ENCODE measurements at regions not wholly inside any gene's neighbourhood (a gene's known extent, or its start where the extent isn't known, plus 50 kb on each side); places are given as distances from the start of the nearest gene placed in this dataset.
"Not testable (repeated sequence)": the region's sequence is repeated elsewhere in the genome, so short reads cannot be mapped to it uniquely, and the experiment has no call there.

GRCh38 chr6:21282360-21282759 lies 311.2 kb upstream of the SOX4 start:
- DNase-seq (ENCODE audit: low read depth) = not testable (repeated sequence)

GRCh38 chr6:21284166-21284565 lies 309.4 kb upstream of the SOX4 start:
- DNase-seq (ENCODE audit: low read depth) = no peak

GRCh38 chr6:21284706-21285105 lies 308.8 kb upstream of the SOX4 start:
- no peak for DNase-seq (ENCODE audit: low read depth)

- no peak for DNase-seq (ENCODE audit: low read depth)
These were observed 299.4 kb upstream of the SOX4 start for GRCh38 chr6:21294144-21294543.

GRCh38 chr6:21295506-21296240 lies 297.9 kb upstream of the SOX4 start:
- DNase-seq (ENCODE audit: low read depth) = peak; percentile 71

GRCh38 chr6:21297665-21298064 lies 295.9 kb upstream of the SOX4 start:
- DNase-seq (ENCODE audit: low read depth) = no peak

- DNase-seq (ENCODE audit: low read depth) = no peak
These were observed 294.3 kb upstream of the SOX4 start for GRCh38 chr6:21299216-21299615.

GRCh38 chr6:21300439-21300838 lies 293.1 kb upstream of the SOX4 start:
- no peak for DNase-seq (ENCODE audit: low read depth)

GRCh38 chr6:21305893-21306332 lies 287.6 kb upstream of the SOX4 start:
- DNase-seq (ENCODE audit: low read depth) = peak; percentile 78

- DNase-seq (ENCODE audit: low read depth) = no peak
These were observed 287.0 kb upstream of the SOX4 start for GRCh38 chr6:21306546-21306945.

GRCh38 chr6:21309807-21310221 lies 283.7 kb upstream of the SOX4 start:
- DNase-seq (ENCODE audit: low read depth) = no peak

- DNase-seq (ENCODE audit: low read depth) = no peak
These were observed 282.9 kb upstream of the SOX4 start for GRCh38 chr6:21310568-21311140.

GRCh38 chr6:21312118-21312517 lies 281.4 kb upstream of the SOX4 start:
- DNase-seq (ENCODE audit: low read depth) = no peak

- no peak for DNase-seq (ENCODE audit: low read depth)
These were observed 275.9 kb upstream of the SOX4 start for GRCh38 chr6:21317642-21318041.

GRCh38 chr6:21321076-21321475 lies 272.5 kb upstream of the SOX4 start:
- DNase-seq (ENCODE audit: low read depth) = no peak

GRCh38 chr6:21321531-21321930 lies 272.0 kb upstream of the SOX4 start:
- DNase-seq (ENCODE audit: low read depth) = no peak

- no peak for DNase-seq (ENCODE audit: low read depth)
These were observed 270.0 kb upstream of the SOX4 start for GRCh38 chr6:21323577-21323976.

- no peak for DNase-seq (ENCODE audit: low read depth)
These were observed 268.2 kb upstream of the SOX4 start for GRCh38 chr6:21325201-21325856.

GRCh38 chr6:21327326-21328112 lies 266.0 kb upstream of the SOX4 start:
- DNase-seq (ENCODE audit: low read depth) = no peak

- DNase-seq (ENCODE audit: low read depth) = no peak
These were observed 262.3 kb upstream of the SOX4 start for GRCh38 chr6:21331235-21331634.

- no peak for DNase-seq (ENCODE audit: low read depth)
These were observed 261.5 kb upstream of the SOX4 start for GRCh38 chr6:21332077-21332476.

- no peak for DNase-seq (ENCODE audit: low read depth)
These were observed 260.9 kb upstream of the SOX4 start for GRCh38 chr6:21332660-21333059.

GRCh38 chr6:21333715-21334114 lies 259.8 kb upstream of the SOX4 start:
- no peak for DNase-seq (ENCODE audit: low read depth)

All from fibroblast of gingiva (primary cell).